Endothelial cell of umbilical vein (primary cell): ENCODE measurements at regions not wholly inside any gene's neighbourhood (a gene's known extent, or its start where the extent isn't known, plus 50 kb on each side); places are given as distances from the start of the nearest gene placed in this dataset. TPM values are rescaled to one million over a fixed set of nuclear protein-coding genes. Genes with fewer than 3 reads are reported as not detected.

Source experiments
- small RNA-seq: library from RNA; depleted of rRNA; stranded (forward); fragments of <200 nt; gene quantifications from one replicate; pipeline ENCODE3, GENCODE V24; 2012; ENCODE audit warnings: low replicate concordance, low read depth; ENCODE audit not compliant: insufficient read depth, insufficient read length

Small RNA genes lying in the stretch of these regions (small RNA-seq; reads per million reads assigned to genes)
- not detected for gene RN7SL782P
